HK-2 (cell line): ENCODE measurements at regions not wholly inside any gene's neighbourhood (a gene's known extent, or its start where the extent isn't known, plus 50 kb on each side); places are given as distances from the start of the nearest gene placed in this dataset.
"Not testable (repeated sequence)": the region's sequence is repeated elsewhere in the genome, so short reads cannot be mapped to it uniquely, and the experiment has no call there.

Experiments
- DNase-seq: peaks from one replicate; pipeline ENCODE4 v3.0.0-alpha.2; 2018; ENCODE audit not compliant: unreplicated experiment

DNA sequence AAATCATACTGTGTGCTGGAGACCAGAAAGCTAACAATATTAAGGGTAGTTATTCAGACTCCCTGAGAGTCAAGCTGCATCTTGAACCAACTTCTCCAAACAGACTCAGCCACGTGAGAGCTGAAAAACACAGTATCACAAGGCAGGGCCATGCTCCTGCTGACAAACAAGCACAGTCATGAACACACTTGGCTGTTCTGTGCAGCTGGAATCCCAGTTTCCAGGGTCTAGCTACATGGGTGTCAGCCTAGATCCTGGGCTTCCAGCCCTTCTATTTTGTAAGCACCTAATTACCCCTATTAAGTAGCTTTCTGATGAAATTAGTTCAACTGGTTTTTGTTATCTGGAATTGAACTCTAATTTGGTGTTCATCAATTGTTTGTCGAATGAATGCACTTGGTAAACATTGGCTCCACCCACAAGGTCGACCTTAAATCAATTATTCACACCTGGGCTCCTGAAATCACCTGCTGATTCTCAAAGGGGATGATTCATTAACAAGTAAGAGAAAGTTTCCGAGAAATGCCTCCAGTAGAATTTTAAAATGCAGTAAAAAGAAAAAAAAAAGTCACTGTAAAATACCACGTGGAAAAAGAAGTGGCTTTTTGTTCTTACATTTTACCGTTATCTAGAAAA is 179.3 kb downstream of the ZC3H11B start:
- no peak for DNase-seq

GRCh38 chr1:219433001-219433400 is 179.9 kb downstream of the ZC3H11B start:
- no peak for DNase-seq

- DNase-seq, result no peak
Observed at GRCh38 chr1:219432191-219432606, 180.7 kb downstream of the ZC3H11B start.

DNA sequence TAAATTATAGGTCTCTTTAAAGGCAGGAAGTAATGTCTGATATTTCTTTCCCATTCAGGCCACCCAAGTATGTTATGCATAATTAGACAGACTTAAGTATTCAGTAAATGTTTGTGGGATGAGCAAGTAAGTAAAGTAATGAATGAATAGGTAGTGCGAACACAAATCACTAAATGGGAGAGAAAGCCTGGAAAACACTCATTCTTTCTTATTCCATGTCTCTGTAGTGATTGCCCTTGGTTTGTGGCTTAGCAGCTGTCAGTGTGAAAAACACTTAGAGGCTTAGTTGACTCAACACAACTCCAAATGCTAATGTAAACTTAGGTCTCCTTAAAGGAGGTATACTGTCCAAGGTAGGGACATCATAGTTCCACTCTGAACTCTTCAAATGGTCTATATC is 182.5 kb downstream of the ZC3H11B start:
- DNase-seq, result no peak

DNA sequence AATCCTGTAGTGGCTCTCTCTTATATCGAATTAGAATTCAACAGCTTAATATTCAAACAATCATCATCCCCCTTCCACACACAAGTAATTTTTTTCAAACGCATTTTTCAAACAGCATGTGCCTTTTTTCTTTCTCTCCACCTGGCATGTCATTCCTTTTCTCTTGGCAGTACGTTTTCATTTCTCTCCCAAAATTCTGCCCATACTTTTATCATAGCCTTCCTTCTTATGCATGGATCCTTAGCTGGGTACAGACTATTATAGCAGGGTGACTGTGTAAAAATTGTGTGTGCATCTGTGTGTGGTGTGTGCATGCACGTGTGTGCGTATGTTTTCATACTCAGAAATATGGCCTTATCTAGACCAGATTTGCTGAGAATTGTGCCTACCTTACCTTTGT is 184.3 kb downstream of the ZC3H11B start:
- no peak for DNase-seq

DNA sequence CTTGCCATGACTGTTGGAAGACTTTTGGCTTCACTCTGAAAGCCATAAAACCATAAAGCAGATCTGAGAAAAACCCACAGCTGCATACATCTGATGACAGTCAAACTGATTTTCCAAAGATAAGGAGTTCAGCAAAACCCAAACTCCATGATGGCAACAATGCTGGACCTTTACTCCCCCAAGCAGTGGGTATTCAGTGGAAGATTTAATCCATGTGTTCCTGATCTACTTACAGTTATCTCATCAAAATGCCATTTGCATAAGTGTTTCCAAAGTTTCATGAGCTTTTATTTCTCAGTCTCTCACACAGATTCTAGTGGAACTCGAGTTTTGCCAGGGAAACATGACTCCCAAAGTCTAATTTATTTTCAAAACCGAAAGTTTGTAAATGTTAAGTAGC is 184.9 kb downstream of the ZC3H11B start:
- no peak for DNase-seq

- no peak for DNase-seq
Observed at GRCh38 chr1:219427403-219427802, 185.5 kb downstream of the ZC3H11B start.

GRCh38 chr1:219422811-219423598 is 189.9 kb downstream of the ZC3H11B start:
- no peak for DNase-seq

GRCh38 chr1:219420913-219421312 is 192.0 kb downstream of the ZC3H11B start:
- no peak for DNase-seq

GRCh38 chr1:219419860-219420259 is 193.0 kb downstream of the ZC3H11B start:
- DNase-seq, result no peak

- DNase-seq, result no peak
Observed at GRCh38 chr1:219419065-219419464, 193.8 kb downstream of the ZC3H11B start.

DNA sequence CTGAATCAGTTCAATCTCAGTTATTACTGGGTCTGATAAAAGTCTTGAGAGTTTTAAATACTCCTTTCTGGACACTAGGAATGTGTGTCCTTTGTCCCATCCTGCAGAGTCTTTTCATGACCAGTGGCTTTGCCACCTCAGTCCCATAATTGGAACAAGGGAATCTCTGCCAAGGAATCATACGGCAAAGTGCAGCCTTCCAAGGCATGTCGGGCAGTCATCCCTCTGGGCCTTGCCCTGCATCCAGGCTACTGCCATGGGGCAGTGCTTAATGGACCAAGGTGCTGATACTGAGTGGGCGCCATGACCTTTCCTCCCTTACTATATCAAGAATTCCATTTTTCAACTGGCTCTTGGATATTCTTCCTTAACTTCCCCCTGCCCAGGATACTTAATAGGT is 195.3 kb downstream of the ZC3H11B start:
- DNase-seq, result no peak

- DNase-seq, result peak; percentile 66
Observed at GRCh38 chr1:219416598-219417238, 196.2 kb downstream of the ZC3H11B start.

- no peak for DNase-seq
Observed at GRCh38 chr1:219415915-219416314, 197.0 kb downstream of the ZC3H11B start.

GRCh38 chr1:219415433-219415832 is 197.5 kb downstream of the ZC3H11B start:
- no peak for DNase-seq

- DNase-seq, result no peak
Observed at GRCh38 chr1:219414250-219414649, 198.7 kb downstream of the ZC3H11B start.

DNA sequence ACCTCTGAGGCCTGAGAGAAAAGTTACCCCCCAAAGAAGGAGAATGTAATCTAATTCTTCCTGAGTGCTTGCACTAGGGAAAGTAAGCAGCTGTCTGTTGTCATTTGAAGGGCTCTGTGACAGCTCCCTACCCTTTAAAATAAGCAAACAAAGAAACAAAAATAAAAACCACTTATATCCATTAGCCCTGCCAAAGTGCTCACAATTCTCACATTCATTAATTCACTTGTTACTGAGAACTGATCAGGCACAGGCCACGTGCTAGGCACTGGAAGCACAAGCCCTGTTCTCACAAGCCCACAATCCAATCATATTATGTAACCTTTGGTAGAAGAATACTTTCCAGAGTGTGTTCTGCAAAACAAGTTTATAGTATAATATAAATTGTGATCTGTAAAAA is 199.4 kb downstream of the ZC3H11B start:
- DNase-seq, result no peak

DNA sequence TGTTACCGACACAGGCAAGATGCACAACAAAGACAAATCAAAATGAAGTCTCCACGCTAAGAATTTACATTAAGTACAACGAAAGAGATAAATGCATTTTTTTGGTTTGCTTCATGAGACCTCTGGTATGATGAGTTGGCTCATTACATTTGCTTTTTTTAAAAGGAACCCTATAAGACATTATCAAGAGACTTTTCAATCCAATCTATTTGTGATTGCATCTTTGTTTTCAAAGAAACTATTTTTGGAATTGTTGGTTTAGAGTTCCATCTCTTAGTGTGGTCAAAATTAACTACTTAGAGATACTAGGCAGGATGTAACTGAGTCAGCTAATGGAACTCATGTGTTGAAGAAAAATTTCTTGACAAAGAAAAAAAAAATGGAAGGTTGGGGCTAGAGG is 200.1 kb downstream of the ZC3H11B start:
- DNase-seq, result no peak

DNA sequence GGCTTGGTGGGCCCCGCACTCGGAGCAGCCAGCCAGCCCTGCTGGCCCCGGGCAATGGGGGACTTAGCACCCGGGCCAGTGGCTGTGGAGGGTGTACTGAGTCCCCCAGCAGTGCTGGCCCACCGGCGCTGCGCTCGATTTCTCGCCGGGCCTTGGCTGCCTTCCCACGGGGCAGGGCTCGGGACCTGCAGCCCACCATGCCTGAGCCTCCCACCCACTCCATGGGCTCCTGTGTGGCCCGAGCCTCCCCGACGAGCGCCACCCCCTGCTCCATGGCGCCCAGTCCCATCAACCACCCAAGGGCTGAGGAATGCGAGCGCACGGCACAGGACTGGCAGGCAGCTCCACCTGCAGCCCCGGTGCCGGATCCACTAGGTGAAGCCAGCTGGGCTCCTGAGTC is 202.2 kb downstream of the ZC3H11B start:
- not testable (repeated sequence) for DNase-seq

DNA sequence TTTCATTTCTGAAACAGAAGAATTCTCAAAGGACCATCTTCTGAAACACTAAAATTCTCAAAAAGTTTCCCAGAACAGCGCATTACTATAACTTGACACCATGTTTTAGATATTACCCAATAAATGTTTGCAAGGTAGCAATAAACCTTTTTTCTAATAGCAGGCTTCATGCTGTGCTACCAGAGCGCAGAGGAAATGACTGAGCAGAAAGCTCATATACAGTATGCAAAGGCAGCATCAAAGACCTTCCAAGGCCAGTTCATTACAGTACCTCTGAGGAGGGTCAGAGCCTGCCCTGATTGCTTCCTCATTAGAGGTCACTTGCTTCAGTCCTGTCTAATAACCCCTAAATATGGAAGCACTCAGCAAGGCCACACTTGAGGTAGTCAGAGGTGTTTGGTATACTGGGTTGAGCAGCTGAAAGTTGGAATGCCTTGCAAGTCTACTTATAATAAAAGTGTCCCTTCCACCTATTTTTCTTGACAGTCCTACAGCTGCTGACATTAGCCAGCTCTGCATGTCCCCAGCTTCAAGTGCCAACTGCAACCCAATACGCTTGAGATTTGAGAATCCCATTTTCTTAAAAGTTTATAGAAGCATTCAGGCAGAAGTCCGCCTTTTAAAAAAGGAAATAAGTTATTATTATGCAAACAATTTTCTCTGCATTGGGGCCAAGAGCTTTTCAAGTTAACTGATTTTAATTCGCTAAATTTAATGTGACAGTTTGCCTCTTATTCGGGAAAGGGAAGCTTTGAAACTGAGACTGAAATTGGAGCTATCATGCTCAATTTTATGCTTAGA is 207.2 kb downstream of the ZC3H11B start:
- no peak for DNase-seq

GRCh38 chr1:219404629-219405028 is 208.3 kb downstream of the ZC3H11B start:
- DNase-seq, result no peak

- DNase-seq, result no peak
Observed at GRCh38 chr1:219402925-219403324, 210.0 kb downstream of the ZC3H11B start.
